OCI-LY7 (cell line): ENCODE measurements at regions not wholly inside any gene's neighbourhood (a gene's known extent, or its start where the extent isn't known, plus 50 kb on each side); places are given as distances from the start of the nearest gene placed in this dataset.

Experiments used
- CTCF ChIP-seq: fragments of 200-600 bp; sonication (generic); conservative IDR thresholded peaks from 2 replicates; pipeline ENCODE4 v1.5.1; 2014; ENCODE audit warnings: mild to moderate bottlenecking, antibody characterized with exemption, low read length, moderate library complexity, mixed read lengths
- EZH2phosphoT487 ChIP-seq: fragments of 200-600 bp; sonication (generic); IDR thresholded peaks from 2 replicates; pipeline ENCODE4 v1.6.1; 2018; ENCODE audit warnings: low read depth, borderline replicate concordance, mild to moderate bottlenecking, mixed run types, antibody characterized with exemption, low read length, moderate library complexity, mixed read lengths

DNA sequence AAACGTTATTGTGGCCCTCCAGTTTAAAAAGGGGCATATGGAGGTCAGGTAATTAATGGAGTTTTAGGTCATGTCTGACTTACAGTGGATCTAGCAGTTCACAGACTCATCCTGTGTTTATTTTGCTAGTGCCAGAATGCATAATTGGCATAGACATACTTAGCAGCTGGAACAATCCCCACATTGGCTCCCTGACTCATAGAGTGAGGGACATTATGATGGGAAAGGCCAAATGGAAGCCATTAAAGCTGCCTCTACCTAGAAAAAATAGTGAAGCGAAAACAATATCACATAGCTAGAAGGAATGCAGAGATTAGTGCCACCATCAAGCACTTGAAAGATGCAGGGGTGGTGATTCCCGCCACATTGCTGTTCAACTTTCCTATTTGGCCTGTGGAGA is 610.7 kb downstream of the SLITRK5 start:
- TF ChIP-seq CTCF (no peak), EZH2phosphoT487 (no peak)
